ENCODE measurements at regions not wholly inside any gene's neighbourhood (a gene's known extent, or its start where the extent isn't known, plus 50 kb on each side); places are given as distances from the start of the nearest gene placed in this dataset.

GRCh38 chr15:70375006-70375431 lies 277.3 kb upstream of the TLE3 start:
- intact Hi-C loops (cut with micrococcal nuclease) (loop anchor here (10.0 kb wide), 1 partner anchor 100 kb away; no protein-coding TSS in a partner anchor), dilution Hi-C loops (cut with HindIII; ENCODE audit: low sequenced_read_pairs, unreplicated experiment) (no loop called here), in situ Hi-C loops (cut with MboI; ENCODE audit: low sequenced_read_pairs) (no loop called here)
- no peak overlapping the region for H4K5ac ChIP-seq (ENCODE audit: low read depth, low read length)
- no peak overlapping the region for H3K9ac ChIP-seq (ENCODE audit: low read depth, low read length)
- H3K23ac ChIP-seq (ENCODE audit: low read depth, low read length): no peak overlapping the region
- no peak overlapping the region for H4K8ac ChIP-seq (ENCODE audit: low read depth in 2 of 2, low read length in 2 of 2)
- DNase-seq: no peak
- no peaks in the 10 kb centered on the region for H3K79me1 ChIP-seq (ENCODE audit: low read depth in 1 of 2, low read length in 2 of 2)
- H3K4me3 ChIP-seq (ENCODE audit: insufficient read depth, low read depth, low read length): no peak overlapping the region
- no peaks in the 10 kb centered on the region for H4K20me1 ChIP-seq (ENCODE audit: insufficient read depth, low read length)
- ChIA-PET POLR2A (ENCODE audit: unreplicated experiment) (no interaction called here), CTCF (no interaction called here)
- no peak overlapping the region for H3K27ac ChIP-seq (ENCODE audit: insufficient read depth, low read length)
- no peaks in the 10 kb centered on the region; the same call in 1 of the 2 replicates for H3K9me3 ChIP-seq (ENCODE audit: control insufficient read depth, insufficient read depth, low read length)
- BruUV-seq (replicated peaks): no TSS peak
- no peak overlapping the region for H3K4ac ChIP-seq (ENCODE audit: low read depth, low read length)
- no peaks in the 10 kb centered on the region for H3K36me3 ChIP-seq (ENCODE audit: control insufficient read depth, insufficient read depth, low read length)
- no peak overlapping the region for H2BK20ac ChIP-seq (ENCODE audit: low read depth, low read length)
- TF ChIP-seq SMC3 (IDR thresholded peaks at IDR 0.05; ENCODE audit: low read depth, low read length) (no peak), NFE2L2 (IDR thresholded peaks at IDR 0.05; ENCODE audit: low read depth, low read length) (no peak), CTCF (conservative IDR thresholded peaks at IDR 0.05; ENCODE audit: low read depth, low read length) (no peak), MXI1 (IDR thresholded peaks at IDR 0.05; ENCODE audit: borderline replicate concordance, low read depth, low read length) (no peak), POLR2A (IDR thresholded peaks at IDR 0.05; ENCODE audit: low read depth, low read length) (no peak), BHLHE40 (IDR thresholded peaks at IDR 0.05; ENCODE audit: low read depth, low read length) (no peak), USF2 (IDR thresholded peaks at IDR 0.05; ENCODE audit: low read depth, low read length) (no peak), ELK1 (IDR thresholded peaks at IDR 0.05; ENCODE audit: borderline replicate concordance, low read depth, low read length) (no peak), CHD1 (IDR thresholded peaks at IDR 0.05; ENCODE audit: low read depth, low read length) (no peak), MAFK (IDR thresholded peaks at IDR 0.05; ENCODE audit: low read depth, low read length) (no peak), MAZ (IDR thresholded peaks at IDR 0.05; ENCODE audit: borderline replicate concordance, low read depth, low read length) (no peak), RAD21 (IDR thresholded peaks at IDR 0.05; ENCODE audit: low read length) (no peak), FOS (IDR thresholded peaks at IDR 0.05; ENCODE audit: low read depth, low read length) (no peak)
- no peak overlapping the region for H3K4me2 ChIP-seq (ENCODE audit: low read depth, low read length)
- H3K56ac ChIP-seq (ENCODE audit: extremely low read depth, insufficient read depth, low read length): no peak overlapping the region
- no peaks in the 10 kb centered on the region for H3K9me1 ChIP-seq (ENCODE audit: insufficient read depth, low read length)
- H2BK15ac ChIP-seq (ENCODE audit: low read depth, low read length): no peak overlapping the region
- H2AFZ ChIP-seq (replicated peaks; ENCODE audit: low read length, poor library complexity): no peak overlapping the region
- no peak overlapping the region for H3K18ac ChIP-seq (ENCODE audit: low read depth, low read length)
- no peak overlapping the region for H3K14ac ChIP-seq (replicated peaks; ENCODE audit: low read depth, low read length)
- no peak overlapping the region for H2BK5ac ChIP-seq (ENCODE audit: low read depth, low read length, poor library complexity, severe bottlenecking)
- H2AK5ac ChIP-seq (ENCODE audit: low read depth, low read length): no peak overlapping the region
- 59% methylated on average over 8 of the region's 13 CpGs; no CpG with 5 or more reads in 1 of the 2 experiments for WGBS, 2 experiments (ENCODE audit: extremely low coverage in 2 of 2, insufficient read length in 1 of 2)
- ATAC-seq (ENCODE audit: low read depth): no peak
- no peak overlapping the region for H2AK9ac ChIP-seq (replicated peaks; ENCODE audit: low read depth, low read length, poor library complexity)
- H4K91ac ChIP-seq (ENCODE audit: insufficient read depth, low read depth, low read length): no peak overlapping the region
- no peak overlapping the region for H2BK120ac ChIP-seq (ENCODE audit: low read depth, low read length)
- no peaks in the 10 kb centered on the region for H3K4me1 ChIP-seq (ENCODE audit: control insufficient read depth, insufficient read depth, low read length)
- peaks cover 51% of the 10 kb centered on the region for H3K27me3 ChIP-seq (ENCODE audit: control insufficient read depth, insufficient read depth, low read length)
